ENCODE measurements at regions not wholly inside any gene's neighbourhood (a gene's known extent, or its start where the extent isn't known, plus 50 kb on each side); places are given as distances from the start of the nearest gene placed in this dataset.

DNA sequence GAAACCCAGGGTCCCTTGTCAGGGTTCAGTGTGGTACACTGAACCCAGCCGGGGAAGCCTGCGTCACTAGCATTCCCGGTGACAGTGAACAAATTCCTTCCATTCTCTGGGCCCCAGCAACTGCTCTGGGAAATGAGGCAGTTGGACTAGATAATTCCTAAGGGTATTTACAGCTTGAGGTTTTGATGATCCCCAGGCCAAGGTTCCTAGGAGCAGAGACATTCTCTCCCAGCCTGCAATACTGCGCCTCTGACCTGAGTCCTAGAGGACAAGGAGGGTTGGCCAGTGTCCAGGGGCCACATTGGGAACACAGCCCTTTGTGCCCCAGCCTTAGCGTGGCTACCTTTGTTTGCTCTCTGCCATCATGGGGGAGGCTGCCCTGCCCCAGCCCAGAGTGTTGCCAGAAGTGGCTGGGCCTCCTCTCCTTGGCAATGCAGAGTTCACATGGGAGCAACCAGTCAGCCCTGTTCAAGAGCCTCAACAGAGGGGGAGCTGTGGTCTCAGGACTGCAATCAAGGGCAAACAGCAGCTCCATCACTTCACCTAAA lies 178.2 kb downstream of the SEC61B start:
- Mint-ChIP-seq H3K36me3 (ENCODE audit: low read depth) (no peaks in the 10 kb centered on the region), H3K9me3 (no peaks in the 10 kb centered on the region), H3K27ac (no peak overlapping the region), H3K4me3 (no peak overlapping the region), H3K4me1 (no peaks in the 10 kb centered on the region), H3K27me3 (no peaks in the 10 kb centered on the region)
- ChIA-PET CTCF (interaction anchor here (0.9 kb wide), 1 partner anchor 8 kb away, joined by 3 read pairs; no protein-coding TSS in a partner anchor), POLR2A (interaction anchor here (0.6 to 0.7 kb wide), 2 partner anchors 14 to 303 kb away, joined by 4 to 11 read pairs; no protein-coding TSS in a partner anchor)
- DNase-seq = no peak

GRCh38 chr9:99401680-99402504 lies 179.8 kb downstream of the SEC61B start:
- ChIA-PET POLR2A (no interaction called here), CTCF (interaction anchor here (1.2 kb wide), 1 partner anchor 9 kb away, joined by 4 read pairs; no protein-coding TSS in a partner anchor)
- Mint-ChIP-seq H3K36me3 (ENCODE audit: low read depth) (no peaks in the 10 kb centered on the region), H3K9me3 (no peaks in the 10 kb centered on the region), H3K27ac (no peak overlapping the region), H3K27me3 (no peaks in the 10 kb centered on the region), H3K4me3 (no peak overlapping the region), H3K4me1 (no peaks in the 10 kb centered on the region)
- DNase-seq = no peak

GRCh38 chr9:99403371-99403770 lies 181.3 kb downstream of the SEC61B start:
- ChIA-PET CTCF (no interaction called here), POLR2A (no interaction called here)
- no peaks in the 10 kb centered on the region for H3K4me1 Mint-ChIP-seq
- no peaks in the 10 kb centered on the region for H3K27me3 Mint-ChIP-seq
- H3K36me3 Mint-ChIP-seq (ENCODE audit: low read depth) = no peaks in the 10 kb centered on the region
- DNase-seq = no peak
- H3K27ac Mint-ChIP-seq = no peak overlapping the region
- H3K4me3 Mint-ChIP-seq = no peak overlapping the region
- no peaks in the 10 kb centered on the region for H3K9me3 Mint-ChIP-seq

- H3K9me3 Mint-ChIP-seq = no peaks in the 10 kb centered on the region
- no peaks in the 10 kb centered on the region for H3K36me3 Mint-ChIP-seq (ENCODE audit: low read depth)
- H3K4me1 Mint-ChIP-seq = no peaks in the 10 kb centered on the region
- H3K4me3 Mint-ChIP-seq = no peak overlapping the region
- CTCF ChIA-PET = no interaction called here
- H3K27ac Mint-ChIP-seq = no peak overlapping the region
- POLR2A ChIA-PET = no interaction called here
- no peaks in the 10 kb centered on the region for H3K27me3 Mint-ChIP-seq
- DNase-seq = no peak
These were observed 183.3 kb downstream of the SEC61B start for GRCh38 chr9:99405359-99405758.

DNA sequence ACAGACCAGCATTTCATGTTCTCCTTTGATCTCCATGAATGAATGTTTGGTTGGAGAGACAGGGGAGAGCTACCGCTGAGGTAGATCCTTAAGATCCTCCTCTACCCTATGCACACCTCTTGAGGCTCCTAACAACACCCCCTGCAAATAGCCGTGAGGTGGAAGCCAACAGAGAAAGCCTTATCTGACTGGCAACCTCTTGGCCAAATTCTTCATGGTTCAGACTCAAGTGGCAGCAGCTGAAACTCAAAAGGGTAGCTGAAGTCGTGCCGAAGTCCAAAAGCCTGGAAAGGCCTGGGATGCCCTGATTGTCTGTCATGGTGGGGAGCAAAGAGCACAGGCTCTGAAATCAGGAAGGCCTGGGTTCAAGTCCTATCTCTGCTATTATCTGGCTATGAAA lies 184.9 kb downstream of the SEC61B start:
- Mint-ChIP-seq H3K4me3 (no peak overlapping the region), H3K27ac (no peak overlapping the region), H3K27me3 (no peaks in the 10 kb centered on the region), H3K9me3 (no peaks in the 10 kb centered on the region), H3K36me3 (ENCODE audit: low read depth) (no peaks in the 10 kb centered on the region), H3K4me1 (no peaks in the 10 kb centered on the region)
- DNase-seq = no peak
- ChIA-PET POLR2A (interaction anchor here (0.6 kb wide), 2 partner anchors 122 to 717 kb away, joined by 3 to 4 read pairs; no protein-coding TSS in a partner anchor), CTCF (interaction anchor here (0.6 to 1.7 kb wide), 2 partner anchors 10 to 907 kb away, joined by 3 to 5 read pairs; no protein-coding TSS in a partner anchor)

GRCh38 chr9:99411068-99411467 lies 189.0 kb downstream of the SEC61B start:
- no peaks in the 10 kb centered on the region for H3K36me3 Mint-ChIP-seq (ENCODE audit: low read depth)
- H3K27ac Mint-ChIP-seq = no peak overlapping the region
- CTCF ChIA-PET = interaction anchor here (1.4 kb wide), 1 partner anchor 9 kb away, joined by 4 read pairs; no protein-coding TSS in a partner anchor
- no peak overlapping the region for H3K4me3 Mint-ChIP-seq
- no peaks in the 10 kb centered on the region for H3K9me3 Mint-ChIP-seq
- peaks cover 4% of the 10 kb centered on the region for H3K4me1 Mint-ChIP-seq
- H3K27me3 Mint-ChIP-seq = peaks cover 2% of the 10 kb centered on the region
- POLR2A ChIA-PET = no interaction called here
- DNase-seq = no peak

DNA sequence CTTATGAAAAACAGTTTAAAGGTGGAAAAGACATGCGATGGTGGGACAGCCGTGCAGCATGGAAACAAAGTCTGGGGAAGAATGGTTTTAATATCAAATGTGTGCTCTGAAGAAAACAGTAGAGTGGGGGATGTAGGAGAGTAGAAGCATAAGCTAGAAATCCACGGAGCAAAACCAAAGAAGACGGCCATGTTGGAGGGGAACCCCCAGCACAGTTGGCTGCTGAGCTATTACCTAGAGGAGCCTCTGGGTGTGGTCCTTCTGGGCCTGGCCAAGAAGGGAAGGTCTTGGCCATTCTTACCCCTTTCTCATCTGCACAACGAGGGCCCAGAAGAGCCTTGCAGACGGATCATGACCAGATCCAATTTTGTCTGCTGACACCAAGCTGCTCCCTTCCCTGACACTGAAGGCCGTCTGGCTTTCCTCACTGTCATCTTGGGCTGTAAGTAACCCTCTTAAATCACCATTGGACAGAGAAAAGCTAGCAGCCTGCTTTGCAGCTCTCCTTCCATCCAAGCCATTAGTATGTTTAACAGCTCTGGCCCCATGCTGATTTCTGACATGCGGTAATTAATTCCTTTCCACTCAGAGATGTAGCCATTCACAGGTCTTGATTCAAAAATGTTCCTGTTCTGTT lies 189.5 kb downstream of the SEC61B start:
- Mint-ChIP-seq H3K27me3 (peaks cover 2% of the 10 kb centered on the region), H3K9me3 (no peaks in the 10 kb centered on the region), H3K4me3 (no peak overlapping the region), H3K27ac (no peak overlapping the region), H3K4me1 (peaks cover 7% of the 10 kb centered on the region), H3K36me3 (ENCODE audit: low read depth) (no peaks in the 10 kb centered on the region)
- ChIA-PET POLR2A (no interaction called here), CTCF (interaction anchor here (1.1 to 1.4 kb wide), 2 partner anchors 9 to 180 kb away, joined by 3 to 4 read pairs; no protein-coding TSS in a partner anchor)
- DNase-seq = no peak

- Mint-ChIP-seq H3K9me3 (no peaks in the 10 kb centered on the region), H3K27me3 (peaks cover 5% of the 10 kb centered on the region), H3K4me1 (peaks cover 7% of the 10 kb centered on the region), H3K36me3 (ENCODE audit: low read depth) (no peaks in the 10 kb centered on the region), H3K27ac (no peak overlapping the region), H3K4me3 (no peak overlapping the region)
- no peak for DNase-seq
- POLR2A ChIA-PET = no interaction called here
- CTCF ChIA-PET = interaction anchor here (1.1 kb wide), 1 partner anchor 181 kb away, joined by 3 read pairs; no protein-coding TSS in a partner anchor
These were observed 190.5 kb downstream of the SEC61B start for GRCh38 chr9:99412606-99413005.

DNA sequence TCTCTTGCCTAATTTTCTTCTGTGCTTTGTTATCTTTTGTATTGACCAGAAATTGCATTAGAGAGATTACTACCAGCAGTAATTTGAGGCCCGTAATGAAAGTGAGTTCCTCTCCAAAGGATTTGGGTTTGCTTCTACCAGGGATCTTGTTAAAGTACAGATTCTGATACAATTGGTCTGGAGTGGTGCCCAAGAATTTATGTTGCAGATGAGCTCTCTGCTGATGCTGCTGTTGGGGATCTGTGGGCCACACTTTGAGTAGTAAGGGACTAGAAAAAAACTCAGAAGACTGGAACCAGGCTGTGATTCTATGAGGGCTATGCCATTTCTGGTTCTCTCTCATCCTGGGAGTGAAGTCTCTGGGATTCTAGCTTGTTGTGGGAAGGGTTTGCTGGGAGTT lies 192.2 kb downstream of the SEC61B start:
- Mint-ChIP-seq H3K36me3 (ENCODE audit: low read depth) (no peaks in the 10 kb centered on the region), H3K4me1 (peaks cover 7% of the 10 kb centered on the region), H3K27ac (no peak overlapping the region), H3K4me3 (no peak overlapping the region), H3K9me3 (no peaks in the 10 kb centered on the region), H3K27me3 (peaks cover 8% of the 10 kb centered on the region)
- POLR2A ChIA-PET = interaction anchor here (0.6 kb wide), 1 partner anchor 14 kb away, joined by 11 read pairs; no protein-coding TSS in a partner anchor
- CTCF ChIA-PET = no interaction called here
- DNase-seq = no peak

DNA sequence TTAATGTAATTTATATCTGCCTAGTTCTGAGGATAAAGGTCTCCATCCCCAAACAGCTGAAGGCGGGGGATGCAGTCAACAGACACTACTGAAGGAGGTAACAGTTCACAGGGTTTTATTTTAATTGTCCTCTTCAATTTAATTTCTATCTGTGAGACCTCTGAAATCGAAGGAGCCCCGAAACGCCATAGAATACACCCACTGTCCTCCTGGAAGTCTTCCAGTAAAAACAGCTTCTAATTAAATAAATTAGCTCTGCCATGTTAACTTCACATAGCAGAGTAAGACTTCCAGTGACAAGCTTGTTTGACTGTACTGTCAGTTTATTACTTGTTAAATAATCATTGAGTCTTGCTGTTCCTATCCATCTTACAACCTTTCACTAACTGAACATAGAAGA lies 193.5 kb downstream of the SEC61B start:
- H3K4me3 Mint-ChIP-seq = no peak overlapping the region
- peaks cover 8% of the 10 kb centered on the region for H3K27me3 Mint-ChIP-seq
- POLR2A ChIA-PET = no interaction called here
- H3K36me3 Mint-ChIP-seq (ENCODE audit: low read depth) = no peaks in the 10 kb centered on the region
- CTCF ChIA-PET = interaction anchor here (0.5 kb wide), 1 partner anchor 24 kb away, joined by 3 read pairs; no protein-coding TSS in a partner anchor
- peaks cover 7% of the 10 kb centered on the region for H3K4me1 Mint-ChIP-seq
- no peaks in the 10 kb centered on the region for H3K9me3 Mint-ChIP-seq
- H3K27ac Mint-ChIP-seq = no peak overlapping the region
- DNase-seq = no peak

DNA sequence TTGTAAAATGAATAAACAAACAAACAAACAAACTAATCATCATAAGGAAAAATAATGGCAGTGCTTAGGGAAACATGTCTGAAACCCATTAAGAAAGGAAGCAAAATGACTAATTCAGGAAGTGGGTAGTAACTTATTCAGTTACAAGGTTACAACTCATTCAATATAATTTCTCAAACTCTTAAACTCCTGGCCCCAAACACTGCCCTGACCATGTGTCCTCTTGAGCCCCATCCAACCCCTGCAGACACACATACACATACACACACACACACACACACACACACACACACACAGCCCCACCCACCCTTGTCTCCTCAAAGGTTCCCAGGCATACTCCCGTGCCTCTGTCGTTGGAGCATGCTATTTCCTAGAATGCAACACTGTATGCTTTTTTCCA lies 193.9 kb downstream of the SEC61B start:
- Mint-ChIP-seq H3K4me1 (peaks cover 7% of the 10 kb centered on the region), H3K36me3 (ENCODE audit: low read depth) (no peaks in the 10 kb centered on the region), H3K27ac (no peak overlapping the region), H3K9me3 (no peaks in the 10 kb centered on the region), H3K27me3 (peaks cover 8% of the 10 kb centered on the region), H3K4me3 (no peak overlapping the region)
- ChIA-PET CTCF (interaction anchor here (0.5 kb wide), 1 partner anchor 24 kb away, joined by 3 read pairs; no protein-coding TSS in a partner anchor), POLR2A (no interaction called here)
- no peak for DNase-seq

- no peak overlapping the region for H3K4me3 Mint-ChIP-seq
- no peaks in the 10 kb centered on the region for H3K9me3 Mint-ChIP-seq
- CTCF ChIA-PET = interaction anchor here (0.6 to 1.3 kb wide), 4 partner anchors 11 to 1690 kb away, joined by 3 to 4 read pairs (median 3); no protein-coding TSS in a partner anchor
- H3K27me3 Mint-ChIP-seq = peaks cover 7% of the 10 kb centered on the region
- no peaks in the 10 kb centered on the region for H3K36me3 Mint-ChIP-seq (ENCODE audit: low read depth)
- no peak for DNase-seq
- H3K27ac Mint-ChIP-seq = no peak overlapping the region
- H3K4me1 Mint-ChIP-seq = peaks cover 7% of the 10 kb centered on the region
- POLR2A ChIA-PET = interaction anchor here (0.6 kb wide), 1 partner anchor 13 kb away, joined by 3 read pairs; no protein-coding TSS in a partner anchor
These were observed 197.0 kb downstream of the SEC61B start for GRCh38 chr9:99419070-99419469.

- ChIA-PET CTCF (no interaction called here), POLR2A (no interaction called here)
- no peaks in the 10 kb centered on the region for H3K36me3 Mint-ChIP-seq (ENCODE audit: low read depth)
- no peak overlapping the region for H3K4me3 Mint-ChIP-seq
- H3K9me3 Mint-ChIP-seq = no peaks in the 10 kb centered on the region
- no peak overlapping the region for H3K27ac Mint-ChIP-seq
- H3K27me3 Mint-ChIP-seq = peaks cover 15% of the 10 kb centered on the region
- H3K4me1 Mint-ChIP-seq = peaks cover under 1% of the 10 kb centered on the region
- no peak for DNase-seq
These were observed 199.3 kb downstream of the SEC61B start for GRCh38 chr9:99421369-99421768.

Data from activated CD4-positive, alpha-beta T cell treated with anti-CD3 and anti-CD28 coated beads, Interleukin-2, amount 10 ng/mL, durations not matched to agents 7 days and 5 days (primary cell).